HG02884 (cell line): ENCODE measurements at regions not wholly inside any gene's neighbourhood (a gene's known extent, or its start where the extent isn't known, plus 50 kb on each side); places are given as distances from the start of the nearest gene placed in this dataset.

Experiments
- ATAC-seq: cut with Tn5 transposase; IDR thresholded peaks from one replicate; pipeline ENCODE4 v1.9.1; 2021; ENCODE audit warnings: mild to moderate bottlenecking, moderate library complexity; ENCODE audit not compliant: unreplicated experiment

GRCh38 chr2:221708902-221709301, 136.8 kb upstream of the EPHA4 start:
- no peak for ATAC-seq

- no peak for ATAC-seq
Measured at GRCh38 chr2:221705185-221705877, 133.2 kb upstream of the EPHA4 start.

GRCh38 chr2:221704442-221704841, 132.3 kb upstream of the EPHA4 start:
- no peak for ATAC-seq

- ATAC-seq = no peak
Measured at GRCh38 chr2:221693365-221693764, 121.3 kb upstream of the EPHA4 start.

- no peak for ATAC-seq
Measured at GRCh38 chr2:221691571-221691970, 119.5 kb upstream of the EPHA4 start.

GRCh38 chr2:221689140-221689539, 117.0 kb upstream of the EPHA4 start:
- ATAC-seq = no peak

GRCh38 chr2:221680548-221680947, 108.4 kb upstream of the EPHA4 start:
- ATAC-seq = no peak

GRCh38 chr2:221677688-221678087, 105.6 kb upstream of the EPHA4 start:
- ATAC-seq = no peak

- no peak for ATAC-seq
Measured at GRCh38 chr2:221676566-221677172, 104.6 kb upstream of the EPHA4 start.

GRCh38 chr2:221675201-221675908, 103.3 kb upstream of the EPHA4 start:
- no peak for ATAC-seq

GRCh38 chr2:221674446-221674845, 102.3 kb upstream of the EPHA4 start:
- ATAC-seq = no peak

- no peak for ATAC-seq
Measured at GRCh38 chr2:221673248-221673647, 101.1 kb upstream of the EPHA4 start.

- no peak for ATAC-seq
Measured at GRCh38 chr2:221671515-221671914, 99.4 kb upstream of the EPHA4 start.

- no peak for ATAC-seq
Measured at GRCh38 chr2:221662689-221663391, 90.7 kb upstream of the EPHA4 start.

- ATAC-seq = no peak
Measured at GRCh38 chr2:221657806-221658205, 85.7 kb upstream of the EPHA4 start.

GRCh38 chr2:221655300-221655699, 83.2 kb upstream of the EPHA4 start:
- no peak for ATAC-seq

- ATAC-seq = no peak
Measured at GRCh38 chr2:221653182-221653581, 81.1 kb upstream of the EPHA4 start.

- no peak for ATAC-seq
Measured at GRCh38 chr2:221649051-221649775, 77.1 kb upstream of the EPHA4 start.

GRCh38 chr2:221642447-221642846, 70.3 kb upstream of the EPHA4 start:
- no peak for ATAC-seq

GRCh38 chr2:221641181-221641871, 69.2 kb upstream of the EPHA4 start:
- no peak for ATAC-seq
